HepG2 (cell line): ENCODE measurements at regions not wholly inside any gene's neighbourhood (a gene's known extent, or its start where the extent isn't known, plus 50 kb on each side); places are given as distances from the start of the nearest gene placed in this dataset.

Experiments used
- ATAC-seq: fragments of 200-7000 bp; cut with Tn5 transposase; 3 replicates; pipeline ENCODE4 v1.9.1; 2020; ENCODE audit warnings: mild to moderate bottlenecking, moderate library complexity
- BruUV-seq: library from RNA; stranded (reverse); fragments of 400-500 nt; replicated peaks from 2 replicates; lab custom pipeline; 2021; lab: Mats Ljungman, UMichigan
- CTCF ChIA-PET: fragments of 300-600 bp; formaldehyde crosslinking; extraction: SDS; loops from one replicate; lab custom pipeline; 2021; ENCODE audit warnings: low total read pairs, inconsistent platforms, low intra/inter-chr PET ratio; lab: Yijun Ruan, JAX
- POLR2A ChIA-PET: fragments of 350-600 bp; sonication (Branson Sonifier 250); formaldehyde crosslinking; loops from one replicate; lab custom pipeline; 2020; ENCODE audit warnings: antibody characterized with exemption, inconsistent platforms; lab: Yijun Ruan, JAX
- DNase-seq: peaks from one replicate; pipeline ENCODE4 v3.0.0-alpha.2; 2015; ENCODE audit warnings: low spot score
- FAIRE-seq: peaks from 3 replicates; lab custom pipeline; 2011; peaks lifted over from hg19 to GRCh38; lab: Jason Lieb, UNC
- H2AFZ ChIP-seq: one replicate; pipeline ENCODE4 v1.6.1; 2011; ENCODE audit warnings: low read length, inconsistent platforms
- H3K27ac ChIP-seq: fragments of 300-600 bp; 3 replicates; pipeline ENCODE4 v1.8.0; 2011; ENCODE audit warnings: mixed run types, mild to moderate bottlenecking, mixed read lengths, low read length, inconsistent platforms; ENCODE audit not compliant: insufficient read depth; ENCODE audit errors: extremely low read length
- H3K27me3 ChIP-seq, 2 experiments: fragments of 200-600 bp in 1 of 2; 2 replicates in 1 of 2; 3 replicates in 1 of 2; pipeline versions ENCODE4 v1.6.0 to v1.8.0; 2011; ENCODE audit warnings: low read length in 2 of 2, mild to moderate bottlenecking in 2 of 2, moderate library complexity in 2 of 2, inconsistent platforms in 1 of 2; ENCODE audit not compliant: insufficient read depth in 2 of 2, control insufficient read depth in 1 of 2
- H3K36me3 ChIP-seq, 2 experiments: fragments of 200-600 bp in 1 of 2; replicated peaks in 1 of 2; 2 replicates in 1 of 2; 3 replicates in 1 of 2; pipeline versions ENCODE4 v1.5.1 to v1.8.0; 2011; ENCODE audit warnings: low read length in 2 of 2, inconsistent platforms in 1 of 2; ENCODE audit not compliant: insufficient read depth in 2 of 2, control insufficient read depth in 1 of 2
- H3K4me1 ChIP-seq: 2 replicates; pipeline ENCODE4 v1.5.1; 2012; ENCODE audit warnings: low read length, inconsistent platforms; ENCODE audit not compliant: insufficient read depth
- H3K4me2 ChIP-seq: 2 replicates; pipeline ENCODE4 v1.6.0; 2011; ENCODE audit warnings: low read depth, low read length, inconsistent platforms
- H3K4me3 ChIP-seq, 3 experiments: fragments of 200-600 bp in 1 of 3; sonication (generic), shearing (Covaris generic) in 1 of 3; replicated peaks in 1 of 3; 2 replicates each; pipeline ENCODE4 v1.5.1; 2011 to 2016; ENCODE audit warnings: low read length in 3 of 3, inconsistent platforms in 2 of 3, low read depth in 2 of 3, mild to moderate bottlenecking in 2 of 3, control low read depth in 1 of 3, mixed read lengths in 1 of 3; ENCODE audit not compliant: insufficient read depth in 1 of 3
- H3K79me2 ChIP-seq: one replicate; pipeline ENCODE4 v1.6.1; 2011; ENCODE audit warnings: low read length, inconsistent platforms; ENCODE audit not compliant: insufficient read depth
- H3K9ac ChIP-seq: 2 replicates; pipeline ENCODE4 v1.6.0; 2011; ENCODE audit warnings: mild to moderate bottlenecking, low read depth, low read length, inconsistent platforms; ENCODE audit not compliant: insufficient read depth
- H3K9me3 ChIP-seq: 2 replicates; pipeline ENCODE4 v1.5.1; 2012; ENCODE audit warnings: mild to moderate bottlenecking, low read length
- H4K20me1 ChIP-seq: 2 replicates; pipeline ENCODE4 v1.6.0; 2011; ENCODE audit warnings: inconsistent platforms, mild to moderate bottlenecking, low read length, moderate library complexity; ENCODE audit not compliant: insufficient read depth
- MIXL1 ChIP-seq: IDR thresholded peaks from 2 replicates; pipeline ENCODE4 v1.6.1; 2016
- SMAD1 ChIP-seq: sonication (generic); formaldehyde crosslinking; IDR thresholded peaks from 2 replicates; pipeline ENCODE4 v1.4.0; 2020; ENCODE audit warnings: missing genetic modification reagents, low read depth, mild to moderate bottlenecking, borderline replicate concordance
- SOX5 ChIP-seq: IDR thresholded peaks from 2 replicates; pipeline ENCODE4 v1.6.1; 2016; ENCODE audit warnings: borderline replicate concordance
- SP140L ChIP-seq: sonication (generic); formaldehyde crosslinking; IDR thresholded peaks from 2 replicates; pipeline ENCODE4 v1.4.0; 2020; ENCODE audit warnings: missing genetic modification reagents, borderline replicate concordance
- ZNF768 ChIP-seq: sonication (generic); formaldehyde crosslinking; IDR thresholded peaks from 2 replicates; pipeline ENCODE4 v1.4.0; 2020; ENCODE audit warnings: missing genetic modification reagents
- ZNF841 ChIP-seq: sonication (generic); formaldehyde crosslinking; IDR thresholded peaks from 2 replicates; pipeline ENCODE4 v1.8.1; 2023; ENCODE audit warnings: missing genetic modification reagents, borderline replicate concordance
- WGBS: methylation state at CpG from one replicate; pipeline ENCODE4 v1.1.6; 2017; ENCODE audit warnings: low lambda C conversion rate; 5-methylcytosine and 5-hydroxymethylcytosine counted together
- in situ Hi-C: cut with HindIII; loops from 2 replicates; pipeline ENCODE4 v1.10.0; 2017; ENCODE audit warnings: low pct_unique_long_range_greater_than_20kb; ENCODE audit not compliant: extremely low pct_ligation_motif_present
- intact Hi-C: fragments of 100-400 bp; cut with micrococcal nuclease; formaldehyde crosslinking; loops from one replicate; pipeline ENCODE4 v1.10.0; 2022; ENCODE audit not compliant: unreplicated experiment
- TF ChIP-seq, protein P1 (sequence below): sonication (generic); formaldehyde crosslinking; IDR thresholded peaks from 2 replicates; pipeline ENCODE4 v1.8.0; 2022; ENCODE audit warnings: mild to moderate bottlenecking, missing genetic modification reagents
- TF ChIP-seq, protein P2 (sequence below): sonication (generic); formaldehyde crosslinking; IDR thresholded peaks from 2 replicates; pipeline ENCODE4 v1.4.0; 2020; ENCODE audit warnings: missing genetic modification reagents, borderline replicate concordance
- TF ChIP-seq, protein P3 (sequence below): sonication (generic); formaldehyde crosslinking; conservative IDR thresholded peaks from 2 replicates; pipeline ENCODE4 v1.5.0; 2020; ENCODE audit warnings: missing genetic modification reagents

DNA sequence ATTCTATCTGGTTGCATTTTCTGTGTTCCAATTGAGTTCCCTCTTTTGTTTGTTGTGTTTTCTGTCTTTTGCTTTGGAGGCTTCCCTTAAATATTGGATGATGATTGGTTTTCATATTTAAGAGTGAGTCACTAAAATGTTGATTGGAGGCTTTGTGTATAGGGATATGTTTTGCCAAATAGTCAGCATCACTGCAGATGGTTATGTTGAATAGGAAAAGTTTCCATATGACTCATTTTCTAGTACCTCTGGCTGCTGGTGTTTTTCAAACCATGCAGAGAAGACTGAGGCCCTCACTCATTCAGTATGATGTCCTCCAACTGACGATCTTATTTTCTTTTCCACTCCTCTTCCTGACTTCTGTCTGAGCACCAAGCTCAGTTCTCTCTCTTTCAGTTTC, 1290.0 kb downstream of the EFNA5 start (continued):
- TF ChIP-seq, protein P1, sequence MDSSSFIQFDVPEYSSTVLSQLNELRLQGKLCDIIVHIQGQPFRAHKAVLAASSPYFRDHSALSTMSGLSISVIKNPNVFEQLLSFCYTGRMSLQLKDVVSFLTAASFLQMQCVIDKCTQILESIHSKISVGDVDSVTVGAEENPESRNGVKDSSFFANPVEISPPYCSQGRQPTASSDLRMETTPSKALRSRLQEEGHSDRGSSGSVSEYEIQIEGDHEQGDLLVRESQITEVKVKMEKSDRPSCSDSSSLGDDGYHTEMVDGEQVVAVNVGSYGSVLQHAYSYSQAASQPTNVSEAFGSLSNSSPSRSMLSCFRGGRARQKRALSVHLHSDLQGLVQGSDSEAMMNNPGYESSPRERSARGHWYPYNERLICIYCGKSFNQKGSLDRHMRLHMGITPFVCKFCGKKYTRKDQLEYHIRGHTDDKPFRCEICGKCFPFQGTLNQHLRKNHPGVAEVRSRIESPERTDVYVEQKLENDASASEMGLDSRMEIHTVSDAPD (CRISPR knock-in tag) = no peak

DNA sequence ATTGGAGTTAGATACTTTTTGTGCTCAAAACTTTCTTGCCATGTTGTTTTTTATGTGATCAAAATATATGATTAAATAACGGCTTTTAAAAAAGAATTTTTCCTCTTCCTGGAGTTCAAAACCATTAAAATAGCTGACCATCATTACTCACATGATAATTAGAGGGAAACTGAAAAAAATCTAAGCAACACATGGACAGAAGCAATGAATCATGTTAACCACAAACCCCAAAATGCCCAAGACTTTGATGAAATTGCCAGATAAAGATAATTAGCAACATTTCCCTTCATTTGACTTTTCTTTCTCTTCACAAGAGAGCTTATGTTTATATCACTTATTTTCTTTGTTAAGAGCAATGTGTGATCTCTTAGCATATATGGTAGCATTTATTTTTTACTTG, 1294.2 kb downstream of the EFNA5 start:
- no peak overlapping the region for H2AFZ ChIP-seq
- H3K9ac ChIP-seq = no peak overlapping the region
- no TSS peak for BruUV-seq
- POLR2A ChIA-PET = no interaction called here
- TF ChIP-seq, protein P2, sequence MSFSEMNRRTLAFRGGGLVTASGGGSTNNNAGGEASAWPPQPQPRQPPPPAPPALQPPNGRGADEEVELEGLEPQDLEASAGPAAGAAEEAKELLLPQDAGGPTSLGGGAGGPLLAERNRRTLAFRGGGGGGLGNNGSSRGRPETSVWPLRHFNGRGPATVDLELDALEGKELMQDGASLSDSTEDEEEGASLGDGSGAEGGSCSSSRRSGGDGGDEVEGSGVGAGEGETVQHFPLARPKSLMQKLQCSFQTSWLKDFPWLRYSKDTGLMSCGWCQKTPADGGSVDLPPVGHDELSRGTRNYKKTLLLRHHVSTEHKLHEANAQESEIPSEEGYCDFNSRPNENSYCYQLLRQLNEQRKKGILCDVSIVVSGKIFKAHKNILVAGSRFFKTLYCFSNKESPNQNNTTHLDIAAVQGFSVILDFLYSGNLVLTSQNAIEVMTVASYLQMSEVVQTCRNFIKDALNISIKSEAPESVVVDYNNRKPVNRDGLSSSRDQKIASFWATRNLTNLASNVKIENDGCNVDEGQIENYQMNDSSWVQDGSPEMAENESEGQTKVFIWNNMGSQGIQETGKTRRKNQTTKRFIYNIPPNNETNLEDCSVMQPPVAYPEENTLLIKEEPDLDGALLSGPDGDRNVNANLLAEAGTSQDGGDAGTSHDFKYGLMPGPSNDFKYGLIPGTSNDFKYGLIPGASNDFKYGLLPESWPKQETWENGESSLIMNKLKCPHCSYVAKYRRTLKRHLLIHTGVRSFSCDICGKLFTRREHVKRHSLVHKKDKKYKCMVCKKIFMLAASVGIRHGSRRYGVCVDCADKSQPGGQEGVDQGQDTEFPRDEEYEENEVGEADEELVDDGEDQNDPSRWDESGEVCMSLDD (CRISPR knock-in tag) = no peak
- TF ChIP-seq MIXL1 (CRISPR knock-in tag) = no peak
- TF ChIP-seq SP140L (CRISPR knock-in tag) = no peak
- no peak for TF ChIP-seq ZNF841 (CRISPR knock-in tag)
- TF ChIP-seq SOX5 (CRISPR knock-in tag) = no peak
- no peak for TF ChIP-seq ZNF768 (CRISPR knock-in tag)
- TF ChIP-seq, protein P3, sequence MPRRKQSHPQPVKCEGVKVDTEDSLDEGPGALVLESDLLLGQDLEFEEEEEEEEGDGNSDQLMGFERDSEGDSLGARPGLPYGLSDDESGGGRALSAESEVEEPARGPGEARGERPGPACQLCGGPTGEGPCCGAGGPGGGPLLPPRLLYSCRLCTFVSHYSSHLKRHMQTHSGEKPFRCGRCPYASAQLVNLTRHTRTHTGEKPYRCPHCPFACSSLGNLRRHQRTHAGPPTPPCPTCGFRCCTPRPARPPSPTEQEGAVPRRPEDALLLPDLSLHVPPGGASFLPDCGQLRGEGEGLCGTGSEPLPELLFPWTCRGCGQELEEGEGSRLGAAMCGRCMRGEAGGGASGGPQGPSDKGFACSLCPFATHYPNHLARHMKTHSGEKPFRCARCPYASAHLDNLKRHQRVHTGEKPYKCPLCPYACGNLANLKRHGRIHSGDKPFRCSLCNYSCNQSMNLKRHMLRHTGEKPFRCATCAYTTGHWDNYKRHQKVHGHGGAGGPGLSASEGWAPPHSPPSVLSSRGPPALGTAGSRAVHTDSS (CRISPR knock-in tag) = no peak
- no peak for TF ChIP-seq SMAD1 (CRISPR knock-in tag)
- H4K20me1 ChIP-seq = no peaks in the 10 kb centered on the region
- no peaks in the 10 kb centered on the region for H3K36me3 ChIP-seq
- H3K27ac ChIP-seq = no peak overlapping the region
- no peak for ATAC-seq
- H3K27me3 ChIP-seq = no peaks in the 10 kb centered on the region
- intact Hi-C loops (no loop called here), in situ Hi-C loops (no loop called here)
- 0% methylated on average over 1 of the region's 1 CpG for WGBS
- no peaks in the 10 kb centered on the region for H3K9me3 ChIP-seq
- H3K4me2 ChIP-seq = no peak overlapping the region
- no peaks in the 10 kb centered on the region for H3K79me2 ChIP-seq
- H3K4me1 ChIP-seq = no peaks in the 10 kb centered on the region
- FAIRE-seq = no peak
- CTCF ChIA-PET = no interaction called here
- no peak for DNase-seq
- no peak overlapping the region for H3K4me3 ChIP-seq
